Cerebellar nuclear complex (tissue), 1 donor: ENCODE measurements at regions not wholly inside any gene's neighbourhood (a gene's known extent, or its start where the extent isn't known, plus 50 kb on each side); places are given as distances from the start of the nearest gene placed in this dataset.
"Not testable (repeated sequence)": the region's sequence is repeated elsewhere in the genome, so short reads cannot be mapped to it uniquely, and the experiment has no call there.

ENCODE experiments used
- DNase-seq, 2 experiments: peaks; one replicate each; lab custom pipeline; 2025; lab: John Stamatoyannopoulos, UW

DNA sequence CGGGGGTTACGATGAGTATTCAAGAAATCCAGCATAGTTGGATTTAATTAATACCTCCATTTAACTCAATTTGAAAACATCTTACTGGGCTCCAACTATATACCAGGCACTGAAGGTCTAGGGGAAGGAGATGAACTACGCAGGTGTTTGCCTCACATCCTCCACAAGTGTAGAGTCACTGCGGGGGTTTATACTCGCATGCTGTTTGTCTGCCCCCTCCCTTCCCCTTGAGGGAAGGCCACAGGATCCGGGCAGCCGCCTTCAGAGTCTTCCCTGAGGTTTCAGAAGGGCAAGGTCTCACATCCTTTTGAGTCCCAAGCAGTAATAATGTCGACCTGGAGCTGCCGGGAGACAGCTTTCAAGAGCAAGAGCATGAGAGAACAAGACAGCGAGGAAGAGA is 142.4 kb upstream of the GALNT2 start:
- no peak for DNase-seq

DNA sequence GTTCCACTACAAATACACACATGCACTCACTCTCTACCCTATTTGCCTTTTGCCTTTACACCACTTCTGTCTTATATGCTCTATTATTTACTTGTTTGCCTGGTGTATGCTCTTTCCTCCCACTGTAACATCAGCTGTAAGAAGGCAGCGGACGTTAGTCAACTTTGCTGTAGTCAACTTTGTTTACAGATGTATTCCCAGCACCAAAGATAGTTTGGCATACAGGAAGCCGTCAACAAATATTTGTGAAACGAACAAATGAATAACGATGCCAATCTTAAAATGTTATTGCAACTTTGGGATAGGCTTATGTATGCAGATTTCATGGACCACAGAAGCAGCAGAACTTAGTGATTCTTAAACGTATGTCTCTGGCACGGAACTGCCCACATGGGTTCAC is 138.3 kb upstream of the GALNT2 start:
- no peak for DNase-seq

DNA sequence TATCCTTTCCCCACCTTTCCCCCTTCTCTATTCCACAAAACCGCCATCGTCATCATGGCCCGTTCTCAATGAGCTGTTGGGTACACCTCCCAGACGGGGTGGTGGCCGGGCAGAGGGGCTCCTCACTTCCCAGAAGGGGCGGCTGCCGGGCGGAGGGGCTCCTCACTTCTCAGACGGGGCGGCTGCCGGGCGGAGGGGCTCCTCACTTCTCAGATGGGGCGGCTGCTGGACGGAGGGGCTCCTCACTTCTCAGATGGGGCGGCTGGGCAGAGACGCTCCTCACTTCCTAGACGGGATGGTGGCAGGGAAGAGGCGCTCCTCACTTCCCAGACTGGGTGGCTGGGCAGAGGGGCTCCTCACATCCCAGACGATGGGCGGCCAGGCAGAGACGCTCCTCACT is 135.3 kb upstream of the GALNT2 start:
- DNase-seq: not testable (repeated sequence)

DNA sequence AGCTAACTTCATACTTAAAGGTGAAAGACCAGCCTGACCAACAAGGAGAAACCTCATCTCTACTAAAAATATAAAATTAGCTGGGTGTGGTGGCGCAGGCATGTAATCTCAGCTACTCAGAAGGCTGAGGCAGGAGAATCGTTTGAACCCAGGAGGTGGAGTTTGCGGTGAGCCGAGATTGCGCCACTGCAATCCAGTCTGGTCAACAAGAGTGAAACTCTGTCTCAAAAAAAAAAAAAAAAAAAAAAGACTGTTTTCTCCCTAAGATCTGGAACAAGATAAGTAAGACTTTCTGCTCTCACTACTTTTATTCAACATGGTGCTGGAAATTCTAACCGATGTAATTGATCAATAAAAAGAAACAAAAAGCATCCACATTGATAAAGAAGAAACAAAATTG is 131.9 kb upstream of the GALNT2 start:
- not testable (repeated sequence) for DNase-seq

- no peak for DNase-seq
These were observed 128.5 kb upstream of the GALNT2 start for GRCh38 chr1:229938551-229938950.

DNA sequence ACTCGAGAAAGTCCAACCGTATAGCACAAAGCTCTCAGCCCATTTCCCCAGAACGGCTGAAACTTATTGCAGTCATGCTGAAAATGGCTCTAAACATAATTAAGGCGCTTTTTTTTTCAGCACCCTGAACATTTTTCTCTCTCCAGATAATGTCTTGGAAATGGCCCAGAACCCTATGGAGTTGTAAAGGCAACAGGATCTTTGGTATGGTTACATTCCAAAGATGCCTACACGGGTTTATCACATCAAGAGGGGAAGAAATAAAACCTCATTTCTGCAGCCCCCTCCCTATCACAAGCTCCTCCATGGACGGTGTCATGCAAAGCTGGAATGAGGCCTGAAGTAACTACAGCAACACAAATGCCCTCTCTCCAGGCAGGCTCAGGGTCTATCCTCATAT is 126.4 kb upstream of the GALNT2 start:
- no peak for DNase-seq

DNA sequence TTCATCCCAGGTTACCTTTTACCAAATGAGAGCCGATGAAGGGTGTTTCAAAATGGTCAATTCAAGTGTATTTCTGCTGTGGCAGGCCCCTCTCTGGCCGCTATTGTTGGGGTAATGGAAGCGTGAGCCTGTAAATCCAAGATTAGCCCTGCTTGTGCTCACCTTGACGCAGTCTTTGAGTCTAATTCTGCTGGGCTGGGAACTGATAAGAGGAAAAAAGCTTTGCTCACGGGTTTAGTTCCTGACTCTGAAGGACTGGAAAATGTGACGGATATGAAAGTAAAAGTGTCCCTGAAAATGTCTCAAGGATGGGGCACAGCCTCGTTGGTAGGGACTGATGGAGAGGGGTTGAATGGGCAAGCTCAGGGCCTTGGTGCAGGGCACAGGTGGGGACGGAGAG is 125.9 kb upstream of the GALNT2 start:
- no peak for DNase-seq

DNA sequence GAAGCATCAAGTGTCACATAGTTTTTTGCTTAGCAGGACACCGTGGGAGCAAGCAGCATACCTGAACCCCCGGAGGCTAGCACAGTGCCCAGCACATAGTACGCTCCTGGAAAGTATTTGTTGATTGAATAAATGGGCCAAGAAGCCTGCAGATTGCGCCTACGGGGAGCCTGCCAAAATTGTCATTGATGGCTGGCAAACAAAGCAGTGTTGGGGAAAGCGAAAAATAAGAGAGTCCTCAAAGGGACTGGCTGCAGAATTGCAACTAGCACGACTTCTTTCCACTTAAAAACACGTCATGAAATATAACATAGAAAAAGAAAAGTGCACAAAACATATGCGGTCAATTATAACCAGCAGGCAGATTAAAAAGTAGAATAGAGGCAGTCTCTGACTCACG is 125.2 kb upstream of the GALNT2 start:
- DNase-seq: no peak

DNA sequence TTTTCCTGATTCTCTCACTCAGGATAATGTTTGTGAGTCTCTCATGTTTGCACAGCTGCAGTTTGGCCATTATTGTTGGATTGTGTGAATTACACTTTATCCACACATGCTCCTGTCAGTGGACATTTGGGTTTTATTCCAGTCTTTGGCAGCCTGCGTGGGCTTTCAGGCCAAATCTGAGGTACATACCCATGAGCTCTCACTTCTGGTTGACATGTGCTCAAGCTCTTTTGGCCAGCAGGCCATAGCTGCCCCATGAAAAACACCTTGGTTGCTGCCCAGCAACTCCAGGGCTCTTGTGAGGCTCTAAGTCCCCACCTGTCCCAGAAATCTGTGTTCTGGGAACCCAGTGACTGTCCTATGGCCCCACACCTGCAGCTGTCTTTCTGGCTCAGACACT is 124.5 kb upstream of the GALNT2 start:
- DNase-seq: peak in 1 of 2 experiments; percentile 3

- DNase-seq: no peak
These were observed 123.8 kb upstream of the GALNT2 start for GRCh38 chr1:229943148-229943714.

DNA sequence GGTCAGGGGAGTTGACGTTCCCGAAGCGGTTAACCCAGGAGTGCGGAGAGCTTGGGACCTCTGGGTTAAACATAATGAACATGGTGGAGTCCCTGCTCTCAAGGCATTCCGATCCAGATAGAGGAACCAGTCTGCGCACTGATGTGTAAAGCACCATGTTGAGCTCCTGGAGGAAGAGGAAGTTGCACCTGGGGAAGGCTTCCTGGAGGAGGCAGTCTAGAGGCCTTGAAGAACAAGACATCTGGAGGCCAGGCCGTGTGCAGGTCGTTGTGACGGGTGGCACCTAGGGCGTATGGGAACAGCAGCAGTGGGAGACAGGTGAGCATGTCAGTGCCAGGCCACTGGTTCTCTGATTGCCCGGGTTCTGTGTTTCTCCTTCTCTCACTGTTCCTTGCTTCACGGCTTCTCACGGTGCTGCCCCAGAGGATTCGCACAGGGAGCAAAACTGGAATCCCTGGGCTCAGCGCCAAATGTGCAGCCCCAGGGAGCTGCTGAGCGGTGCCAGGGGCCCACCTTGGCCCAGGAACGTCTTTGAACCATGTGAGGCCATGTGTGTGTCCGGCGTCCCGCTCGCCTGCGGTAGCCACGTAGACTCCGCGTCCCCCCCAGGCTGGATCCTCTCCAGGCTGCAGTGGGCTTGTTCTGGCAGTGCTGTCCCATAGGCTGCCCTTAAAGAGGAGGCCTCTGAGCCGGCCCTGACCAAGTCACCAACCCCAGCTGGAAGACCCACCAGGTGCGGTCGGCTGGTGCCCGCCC is 122.9 kb upstream of the GALNT2 start:
- DNase-seq: no peak

GRCh38 chr1:229945795-229946194 is 121.2 kb upstream of the GALNT2 start:
- no peak for DNase-seq

DNA sequence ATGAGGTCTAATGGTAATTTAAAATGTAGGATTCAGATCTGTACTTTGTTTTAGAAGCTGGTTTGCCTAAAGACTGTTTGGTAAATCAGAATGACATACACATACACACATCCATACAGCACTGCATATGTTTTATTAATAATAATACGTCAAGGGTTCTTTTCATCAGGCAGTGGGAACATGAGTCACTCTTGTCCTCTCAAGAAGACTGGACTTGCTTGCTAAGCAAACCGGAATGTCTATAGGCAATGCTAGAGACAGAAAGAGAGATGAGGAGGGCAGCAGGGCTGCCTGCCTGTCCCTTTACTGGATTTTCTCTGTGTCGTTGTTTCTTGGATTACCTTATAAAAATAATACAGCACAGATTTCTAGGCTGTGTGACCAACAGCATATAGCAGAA is 119.1 kb upstream of the GALNT2 start:
- no peak for DNase-seq

GRCh38 chr1:229948438-229948837 is 118.6 kb upstream of the GALNT2 start:
- no peak for DNase-seq

GRCh38 chr1:229949500-229949899 is 117.5 kb upstream of the GALNT2 start:
- no peak for DNase-seq

GRCh38 chr1:229950020-229950419 is 117.0 kb upstream of the GALNT2 start:
- no peak for DNase-seq

DNA sequence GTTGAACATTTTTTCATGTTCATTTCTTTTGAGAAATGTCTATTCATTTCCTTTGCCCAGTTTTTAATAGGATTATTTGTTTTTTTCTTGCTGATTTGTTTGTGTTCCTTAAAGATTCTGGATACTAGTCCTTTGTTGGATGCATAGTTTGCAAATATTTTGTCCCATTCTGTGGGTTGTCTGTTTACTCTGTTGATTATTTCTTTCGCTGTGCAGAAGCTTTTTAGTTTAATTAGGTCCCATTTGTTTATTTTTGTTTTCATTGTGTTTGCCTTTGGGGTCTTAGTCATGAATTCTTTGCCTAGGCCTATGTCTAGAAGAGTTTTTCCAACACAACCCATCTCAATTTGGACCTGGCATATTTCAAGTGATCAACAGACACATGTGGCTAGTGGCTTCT is 116.1 kb upstream of the GALNT2 start:
- DNase-seq: no peak

GRCh38 chr1:229951856-229952534 is 115.0 kb upstream of the GALNT2 start:
- DNase-seq: no peak

DNA sequence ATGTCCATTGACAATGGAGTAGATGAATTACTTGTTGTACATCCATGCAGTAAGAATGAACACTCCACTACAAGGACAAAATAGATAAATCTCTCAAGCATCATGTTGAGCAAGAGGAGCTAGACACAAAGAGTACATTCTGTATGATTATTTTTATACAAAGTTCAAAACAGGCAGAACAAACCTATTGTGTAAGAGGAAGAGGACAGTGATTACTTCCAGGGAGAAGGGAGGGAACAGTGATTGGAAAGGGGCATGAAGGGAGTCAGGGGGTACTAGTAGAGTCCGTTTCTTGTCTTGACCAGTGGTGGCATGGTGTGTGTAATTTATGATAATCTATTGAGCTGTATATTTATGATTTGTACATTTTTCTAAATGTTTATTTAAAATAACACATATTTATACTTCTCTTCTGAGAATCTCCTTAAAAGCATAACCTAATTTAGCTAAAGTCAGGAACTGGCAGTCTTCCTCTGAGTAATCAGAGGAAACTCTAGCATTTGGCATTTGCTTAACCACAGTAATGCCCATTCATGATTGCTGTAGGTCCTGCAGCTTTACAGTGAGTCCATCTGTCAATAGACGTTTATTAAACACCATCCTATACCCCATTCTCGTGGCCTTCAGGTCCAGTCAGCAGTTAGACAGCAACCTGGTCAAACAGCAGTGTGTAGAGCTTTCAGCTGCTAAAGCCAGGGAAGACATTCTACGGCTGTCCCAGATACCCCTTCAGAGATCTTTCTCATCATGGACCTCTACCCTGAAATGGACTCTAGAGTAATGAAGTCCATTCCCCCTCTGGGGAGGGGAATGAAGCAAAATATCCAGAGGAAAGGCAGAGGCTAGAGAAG is 114.1 kb upstream of the GALNT2 start:
- DNase-seq: no peak

- DNase-seq: no peak
These were observed 113.2 kb upstream of the GALNT2 start for GRCh38 chr1:229953736-229954326.

DNA sequence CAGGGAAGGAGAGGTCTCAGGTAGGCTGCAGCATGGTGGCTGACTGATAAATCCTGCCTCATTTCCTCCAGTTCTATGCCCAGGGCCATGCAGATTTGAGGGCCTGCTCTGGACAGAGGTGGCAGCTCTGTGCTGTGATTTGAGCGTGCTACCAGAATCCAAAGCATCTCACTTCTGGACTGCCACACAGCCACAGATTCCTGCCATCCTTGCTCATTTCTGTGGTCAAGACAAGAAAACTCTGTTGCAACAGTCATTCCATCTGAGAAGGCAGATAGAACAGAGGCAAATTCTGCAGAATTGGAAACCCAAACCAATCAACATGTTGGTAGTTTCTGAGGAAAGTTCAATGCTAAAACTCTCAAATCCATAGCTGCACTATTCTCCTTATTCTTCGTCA is 102.8 kb upstream of the GALNT2 start:
- DNase-seq: no peak

- DNase-seq: no peak
These were observed 96.3 kb upstream of the GALNT2 start for GRCh38 chr1:229970714-229971113.
